ENCODE measurements at regions not wholly inside any gene's neighbourhood (a gene's known extent, or its start where the extent isn't known, plus 50 kb on each side); places are given as distances from the start of the nearest gene placed in this dataset.
A peak's percentile ranks its signal among the peaks of the same experiment; 100 is the strongest.

DNA sequence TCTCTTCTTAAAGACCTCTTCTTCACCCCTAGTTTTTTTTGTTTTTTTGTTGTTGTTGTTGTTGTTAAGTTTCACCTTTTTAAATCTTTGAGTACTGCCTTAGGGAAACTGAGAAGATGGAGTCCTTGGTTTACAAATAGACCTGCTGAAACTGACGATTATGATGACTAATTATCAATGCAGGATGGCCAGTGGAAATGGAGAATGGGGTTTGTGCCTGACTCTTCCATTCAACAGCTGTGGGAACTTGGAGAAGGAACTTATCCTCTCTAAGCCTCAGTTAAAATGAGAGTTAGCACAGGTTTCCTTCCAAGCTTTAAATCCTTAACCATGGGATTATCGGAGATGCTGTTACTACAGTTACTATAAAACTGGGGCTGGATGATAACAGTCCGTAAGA, 66.7 kb upstream of the PNMA1 start:
- no peak for DNase-seq

DNA sequence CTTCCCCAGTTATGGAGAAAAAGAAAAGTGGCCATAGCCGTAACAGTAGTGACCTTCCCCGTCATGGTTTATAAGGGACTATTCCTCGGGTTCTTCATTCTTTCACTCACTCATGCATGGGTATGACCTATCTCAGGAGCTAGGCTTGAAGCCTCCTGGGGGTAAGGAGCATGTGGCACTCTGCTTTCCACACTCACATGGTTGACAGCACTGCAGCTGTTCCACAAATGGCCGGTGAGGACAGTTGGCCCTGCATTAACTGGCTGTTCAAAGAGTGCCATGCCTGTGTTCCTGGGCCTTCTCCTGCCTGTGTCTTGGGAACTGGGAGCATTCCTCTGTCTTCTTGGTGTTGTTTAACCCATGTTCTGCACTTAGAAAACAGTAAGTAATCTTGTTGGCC, 66.2 kb upstream of the PNMA1 start:
- WGBS, 2 donors, result 87 to 94% methylated on average over 4 of the region's 4 CpGs
- no peak overlapping the region for H3K27ac ChIP-seq (ENCODE audit: low read depth in 1 of 2, low read length in 1 of 2)
- ATAC-seq (ENCODE audit: insufficient read depth, low FRiP score) (no peak), DNase-seq (no peak)
- no peaks in the 10 kb centered on the region for H3K27me3 ChIP-seq (ENCODE audit: control insufficient read depth in 3 of 3, insufficient read depth in 3 of 3, low read length in 2 of 3)
- peaks cover 0 to 1% (median 0%) of the 10 kb centered on the region in 4 donors for H3K9me3 ChIP-seq (ENCODE audit: control insufficient read depth in 4 of 4, insufficient read depth in 3 of 4, low read length in 3 of 4)
- peaks cover 0 to 6% (median 2%) of the 10 kb centered on the region in 4 donors for H3K36me3 ChIP-seq (ENCODE audit: control insufficient read depth in 4 of 4, insufficient read depth in 4 of 4, low read length in 4 of 4)
- H3K4me3 ChIP-seq, result no peak overlapping the region
- no peak overlapping the region for H3K9ac ChIP-seq (ENCODE audit: insufficient read depth in 1 of 2, low read length in 2 of 2)
- peaks cover 26 to 45% (median 32%) of the 10 kb centered on the region in 5 donors for H3K4me1 ChIP-seq (ENCODE audit: control insufficient read depth in 5 of 5, insufficient read depth in 5 of 5, low read length in 5 of 5)
- TF ChIP-seq, protein P1, sequence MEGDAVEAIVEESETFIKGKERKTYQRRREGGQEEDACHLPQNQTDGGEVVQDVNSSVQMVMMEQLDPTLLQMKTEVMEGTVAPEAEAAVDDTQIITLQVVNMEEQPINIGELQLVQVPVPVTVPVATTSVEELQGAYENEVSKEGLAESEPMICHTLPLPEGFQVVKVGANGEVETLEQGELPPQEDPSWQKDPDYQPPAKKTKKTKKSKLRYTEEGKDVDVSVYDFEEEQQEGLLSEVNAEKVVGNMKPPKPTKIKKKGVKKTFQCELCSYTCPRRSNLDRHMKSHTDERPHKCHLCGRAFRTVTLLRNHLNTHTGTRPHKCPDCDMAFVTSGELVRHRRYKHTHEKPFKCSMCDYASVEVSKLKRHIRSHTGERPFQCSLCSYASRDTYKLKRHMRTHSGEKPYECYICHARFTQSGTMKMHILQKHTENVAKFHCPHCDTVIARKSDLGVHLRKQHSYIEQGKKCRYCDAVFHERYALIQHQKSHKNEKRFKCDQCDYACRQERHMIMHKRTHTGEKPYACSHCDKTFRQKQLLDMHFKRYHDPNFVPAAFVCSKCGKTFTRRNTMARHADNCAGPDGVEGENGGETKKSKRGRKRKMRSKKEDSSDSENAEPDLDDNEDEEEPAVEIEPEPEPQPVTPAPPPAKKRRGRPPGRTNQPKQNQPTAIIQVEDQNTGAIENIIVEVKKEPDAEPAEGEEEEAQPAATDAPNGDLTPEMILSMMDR (IDR thresholded peaks at IDR 0.05; ENCODE audit: control extremely low read depth, extremely low read depth), result no peak

More for the DNA sequence above, 66.7 kb upstream of the PNMA1 start:
- Histone ChIP-seq H3K27ac (ENCODE audit: low read depth in 1 of 2, low read length in 1 of 2) (no peak overlapping the region), H3K9me3 (ENCODE audit: control insufficient read depth in 4 of 4, insufficient read depth in 3 of 4, low read length in 3 of 4) (peaks cover 0 to 1% (median 0%) of the 10 kb centered on the region in 4 donors), H3K27me3 (ENCODE audit: control insufficient read depth in 3 of 3, insufficient read depth in 3 of 3, low read length in 2 of 3) (no peaks in the 10 kb centered on the region), H3K4me1 (ENCODE audit: control insufficient read depth in 5 of 5, insufficient read depth in 5 of 5, low read length in 5 of 5) (peaks cover 28 to 45% (median 31%) of the 10 kb centered on the region in 5 donors), H3K9ac (ENCODE audit: insufficient read depth in 1 of 2, low read length in 2 of 2) (no peak overlapping the region), H3K4me3 (no peak overlapping the region), H3K36me3 (ENCODE audit: control insufficient read depth in 4 of 4, insufficient read depth in 4 of 4, low read length in 4 of 4) (peaks cover 0 to 6% (median 2%) of the 10 kb centered on the region in 4 donors)
- ATAC-seq (ENCODE audit: insufficient read depth, low FRiP score), result no peak
- TF ChIP-seq, protein P1 (IDR thresholded peaks at IDR 0.05; ENCODE audit: control extremely low read depth, extremely low read depth), result no peak
- 86 to 92% methylated on average over 3 of the region's 3 CpGs for WGBS, 2 donors

DNA sequence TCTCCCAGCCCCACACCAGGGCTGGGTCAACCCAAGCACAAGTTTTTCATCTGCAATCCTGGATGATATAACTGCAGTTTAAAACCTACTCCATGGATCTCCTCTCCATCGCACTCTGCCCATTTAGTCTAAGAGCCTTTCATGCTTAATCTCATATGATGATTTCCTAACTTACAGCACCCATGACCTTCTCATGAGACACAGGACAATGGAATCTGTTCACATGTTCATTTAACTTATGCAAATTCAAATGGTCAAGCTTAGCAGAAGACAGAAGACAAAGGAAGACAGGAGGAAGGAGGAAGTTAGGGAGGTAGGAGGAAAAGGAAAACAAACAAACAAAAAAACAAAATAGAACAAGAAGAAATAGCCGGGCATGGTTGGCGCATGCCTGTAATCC, 64.6 kb upstream of the PNMA1 start:
- H3K36me3 ChIP-seq (ENCODE audit: control insufficient read depth in 4 of 4, insufficient read depth in 4 of 4, low read length in 4 of 4), result peaks cover 0 to 6% (median 2%) of the 10 kb centered on the region in 4 donors
- no peaks in the 10 kb centered on the region for H3K27me3 ChIP-seq (ENCODE audit: control insufficient read depth in 3 of 3, insufficient read depth in 3 of 3, low read length in 2 of 3)
- peaks cover 9 to 41% (median 18%) of the 10 kb centered on the region in 5 donors for H3K4me1 ChIP-seq (ENCODE audit: control insufficient read depth in 5 of 5, insufficient read depth in 5 of 5, low read length in 5 of 5)
- DNase-seq, result no peak
- H3K4me3 ChIP-seq, result no peak overlapping the region
- TF ChIP-seq, protein P1 (IDR thresholded peaks at IDR 0.05; ENCODE audit: control extremely low read depth, extremely low read depth), result no peak
- H3K9me3 ChIP-seq (ENCODE audit: control insufficient read depth in 4 of 4, insufficient read depth in 3 of 4, low read length in 3 of 4), result no peaks in the 10 kb centered on the region
- H3K27ac ChIP-seq (ENCODE audit: low read depth in 1 of 2, low read length in 1 of 2), result peak overlapping the region in 1 of 2 donors; percentile 2
- no peak for ATAC-seq (ENCODE audit: insufficient read depth, low FRiP score)
- no peak overlapping the region for H3K9ac ChIP-seq (ENCODE audit: insufficient read depth in 1 of 2, low read length in 2 of 2)
- 87 to 89% methylated on average over 3 of the region's 3 CpGs for WGBS, 2 donors

DNA sequence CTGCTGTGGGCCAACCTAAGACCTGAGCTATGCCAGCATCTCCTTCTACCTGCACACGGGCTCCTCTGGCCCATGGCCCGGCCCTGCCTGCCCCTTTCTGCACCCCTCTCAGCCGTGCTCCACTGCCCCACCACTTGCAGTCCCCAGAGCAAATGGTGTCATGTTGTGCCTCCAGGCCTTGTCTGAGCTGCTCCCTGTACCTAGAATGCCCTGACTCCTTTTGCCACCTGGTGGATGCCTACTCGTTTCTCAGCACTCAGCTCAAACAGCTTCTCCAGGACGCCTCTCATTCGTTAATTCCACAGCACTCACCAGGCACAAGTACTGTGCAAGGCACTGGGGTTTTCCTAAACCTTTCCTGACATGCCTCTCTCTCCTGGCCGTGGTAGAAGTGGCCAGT, 63.2 kb upstream of the PNMA1 start:
- H3K27me3 ChIP-seq (ENCODE audit: control insufficient read depth in 3 of 3, insufficient read depth in 3 of 3, low read length in 2 of 3), result no peaks in the 10 kb centered on the region
- peak overlapping the region in 1 of 2 donors; percentile 18 for H3K27ac ChIP-seq (ENCODE audit: low read depth in 1 of 2, low read length in 1 of 2)
- WGBS, 2 donors, result 65 to 79% methylated on average over 7 of the region's 7 CpGs
- no peak overlapping the region for H3K4me3 ChIP-seq
- no peaks in the 10 kb centered on the region for H3K9me3 ChIP-seq (ENCODE audit: control insufficient read depth in 4 of 4, insufficient read depth in 3 of 4, low read length in 3 of 4)
- no peak for ATAC-seq (ENCODE audit: insufficient read depth, low FRiP score)
- peaks cover 0 to 6% (median 2%) of the 10 kb centered on the region in 4 donors for H3K36me3 ChIP-seq (ENCODE audit: control insufficient read depth in 4 of 4, insufficient read depth in 4 of 4, low read length in 4 of 4)
- peak in 1 of 3 donors; percentile 25 for DNase-seq
- H3K4me1 ChIP-seq (ENCODE audit: control insufficient read depth in 5 of 5, insufficient read depth in 5 of 5, low read length in 5 of 5), result peaks cover 0 to 34% (median 8%) of the 10 kb centered on the region in 5 donors
- TF ChIP-seq, protein P1 (IDR thresholded peaks at IDR 0.05; ENCODE audit: control extremely low read depth, extremely low read depth), result no peak
- H3K9ac ChIP-seq (ENCODE audit: insufficient read depth in 1 of 2, low read length in 2 of 2), result no peak overlapping the region
